WTC11 (cell line): ENCODE measurements at regions not wholly inside any gene's neighbourhood (a gene's known extent, or its start where the extent isn't known, plus 50 kb on each side); places are given as distances from the start of the nearest gene placed in this dataset.

Experiments used
- ATAC-seq: fragments of 200-7000 bp; cut with Tn5 transposase; 2 replicates; pipeline ENCODE4 v1.10.0; 2021; ENCODE audit warnings: mild to moderate bottlenecking, moderate library complexity
- CTCF ChIA-PET: fragments of 300-600 bp; sonication (Branson Sonifier 250); formaldehyde crosslinking; loops from one replicate; lab custom pipeline; 2021; ENCODE audit warnings: antibody characterized with exemption; lab: Charles Lee
- POLR2A ChIA-PET: fragments of 350-600 bp; sonication (Branson Sonifier 250); formaldehyde crosslinking; loops from one replicate; lab custom pipeline; 2021; ENCODE audit warnings: antibody characterized with exemption; lab: Charles Lee
- DNase-seq: peaks from one replicate; pipeline ENCODE4 v3.0.0; 2021; ENCODE audit warnings: low spot score
- H3K27ac Mint-ChIP-seq: 2 replicates; pipeline ENCODE4 v1.8.0; 2021; ENCODE audit warnings: mixed read lengths
- H3K27me3 Mint-ChIP-seq: 2 replicates; pipeline ENCODE4 v1.8.0; 2021; ENCODE audit warnings: low read depth, mild to moderate bottlenecking, moderate library complexity, mixed read lengths
- H3K36me3 Mint-ChIP-seq: 2 replicates; pipeline ENCODE4 v1.8.0; 2021; ENCODE audit warnings: mixed read lengths
- H3K4me1 Mint-ChIP-seq: 2 replicates; pipeline ENCODE4 v1.8.0; 2022; ENCODE audit warnings: mixed read lengths
- H3K4me3 Mint-ChIP-seq: 2 replicates; pipeline ENCODE4 v1.8.0; 2021; ENCODE audit warnings: mild to moderate bottlenecking, moderate library complexity, mixed read lengths
- H3K9me3 Mint-ChIP-seq: 2 replicates; pipeline ENCODE4 v1.8.0; 2021; ENCODE audit warnings: mixed read lengths
- ATF1 ChIP-seq: sonication (generic); formaldehyde crosslinking; IDR thresholded peaks from 2 replicates; pipeline ENCODE4 v1.8.1; 2023; ENCODE audit warnings: mild to moderate bottlenecking, moderate library complexity, missing genetic modification reagents
- ATF6 ChIP-seq: sonication (generic); formaldehyde crosslinking; IDR thresholded peaks from 2 replicates; pipeline ENCODE4 v1.8.1; 2023; ENCODE audit warnings: mild to moderate bottlenecking, missing genetic modification reagents
- CTCF ChIP-seq: fragments of 200-600 bp; IDR thresholded peaks from 2 replicates; pipeline ENCODE4 v1.8.0; 2022; ENCODE audit warnings: antibody characterized with exemption
- E2F5 ChIP-seq: sonication (generic); formaldehyde crosslinking; IDR thresholded peaks from 2 replicates; pipeline ENCODE4 v1.8.1; 2022; ENCODE audit warnings: mild to moderate bottlenecking, moderate library complexity, missing genetic modification reagents
- FOXP1 ChIP-seq: sonication (generic); formaldehyde crosslinking; IDR thresholded peaks from 2 replicates; pipeline ENCODE4 v1.8.0; 2022; ENCODE audit warnings: missing genetic modification reagents, mild to moderate bottlenecking, moderate library complexity, borderline replicate concordance
- KAT7 ChIP-seq: sonication (generic); formaldehyde crosslinking; IDR thresholded peaks from 2 replicates; pipeline ENCODE4 v1.8.1; 2023; ENCODE audit warnings: missing genetic modification reagents, mild to moderate bottlenecking, borderline replicate concordance
- MXD4 ChIP-seq: fragments of 250-450 bp; sonication (Bioruptor Pico); IDR thresholded peaks from 2 replicates; pipeline ENCODE4 v1.8.0; 2021; ENCODE audit warnings: mild to moderate bottlenecking, moderate library complexity, borderline replicate concordance
- NFATC4 ChIP-seq: fragments of 250-450 bp; sonication (Bioruptor Pico); IDR thresholded peaks from 2 replicates; pipeline ENCODE4 v1.9.0; 2021; ENCODE audit warnings: mild to moderate bottlenecking
- PRRX2 ChIP-seq: fragments of 250-450 bp; sonication (Bioruptor Pico); IDR thresholded peaks from 2 replicates; pipeline ENCODE4 v1.8.0; 2021; ENCODE audit warnings: mild to moderate bottlenecking
- RORB ChIP-seq: fragments of 250-450 bp; sonication (Bioruptor Pico); IDR thresholded peaks from 2 replicates; pipeline ENCODE4 v1.9.0; 2021; ENCODE audit warnings: mild to moderate bottlenecking
- SMAD4 ChIP-seq: sonication (generic); formaldehyde crosslinking; IDR thresholded peaks from 2 replicates; pipeline ENCODE4 v1.8.0; 2022; ENCODE audit warnings: mild to moderate bottlenecking, missing genetic modification reagents
- STAT6 ChIP-seq: sonication (generic); formaldehyde crosslinking; conservative IDR thresholded peaks from 2 replicates; pipeline ENCODE4 v1.8.1; 2023; ENCODE audit warnings: mild to moderate bottlenecking, low read depth, missing genetic modification reagents, moderate library complexity
- TCF7 ChIP-seq: sonication (generic); formaldehyde crosslinking; IDR thresholded peaks from 2 replicates; pipeline ENCODE4 v1.8.0; 2022; ENCODE audit warnings: mild to moderate bottlenecking, low read depth, missing genetic modification reagents, moderate library complexity
- USF1 ChIP-seq: sonication (generic); formaldehyde crosslinking; IDR thresholded peaks from 2 replicates; pipeline ENCODE4 v1.8.0; 2022; ENCODE audit warnings: mild to moderate bottlenecking, missing genetic modification reagents
- ZBTB21 ChIP-seq: sonication (generic); formaldehyde crosslinking; IDR thresholded peaks from 2 replicates; pipeline ENCODE4 v1.8.1; 2023; ENCODE audit warnings: mild to moderate bottlenecking, missing genetic modification reagents, borderline replicate concordance
- ZNF138 ChIP-seq: sonication (generic); formaldehyde crosslinking; conservative IDR thresholded peaks from 2 replicates; pipeline ENCODE4 v1.8.1; 2022; ENCODE audit warnings: mild to moderate bottlenecking, moderate library complexity, missing genetic modification reagents
- TF ChIP-seq, protein P1 (sequence below): fragments of 250-450 bp; sonication (Bioruptor Pico); conservative IDR thresholded peaks from 2 replicates; pipeline ENCODE4 v1.9.0; 2021; ENCODE audit warnings: mild to moderate bottlenecking
- TF ChIP-seq, protein P2 (sequence below): sonication (generic); formaldehyde crosslinking; conservative IDR thresholded peaks from 2 replicates; pipeline ENCODE4 v1.8.1; 2022; ENCODE audit warnings: mild to moderate bottlenecking, missing genetic modification reagents
- TF ChIP-seq, protein P3 (sequence below): fragments of 250-450 bp; sonication (Bioruptor Pico); IDR thresholded peaks from 2 replicates; pipeline ENCODE4 v1.8.0; 2021; ENCODE audit warnings: mild to moderate bottlenecking
- TF ChIP-seq, protein P4 (sequence below): sonication (generic); formaldehyde crosslinking; IDR thresholded peaks from 2 replicates; pipeline ENCODE4 v1.8.1; 2022; ENCODE audit warnings: low read depth, mild to moderate bottlenecking, moderate library complexity, missing genetic modification reagents, borderline replicate concordance

- no peak for TF ChIP-seq STAT6 (CRISPR knock-in tag)
- no peak for TF ChIP-seq CTCF
- no peak for TF ChIP-seq ATF1 (CRISPR knock-in tag)
- no peak for TF ChIP-seq FOXP1
- no peak for TF ChIP-seq E2F5
- TF ChIP-seq RORB (CRISPR knock-in tag), result no peak
- TF ChIP-seq, protein P1, sequence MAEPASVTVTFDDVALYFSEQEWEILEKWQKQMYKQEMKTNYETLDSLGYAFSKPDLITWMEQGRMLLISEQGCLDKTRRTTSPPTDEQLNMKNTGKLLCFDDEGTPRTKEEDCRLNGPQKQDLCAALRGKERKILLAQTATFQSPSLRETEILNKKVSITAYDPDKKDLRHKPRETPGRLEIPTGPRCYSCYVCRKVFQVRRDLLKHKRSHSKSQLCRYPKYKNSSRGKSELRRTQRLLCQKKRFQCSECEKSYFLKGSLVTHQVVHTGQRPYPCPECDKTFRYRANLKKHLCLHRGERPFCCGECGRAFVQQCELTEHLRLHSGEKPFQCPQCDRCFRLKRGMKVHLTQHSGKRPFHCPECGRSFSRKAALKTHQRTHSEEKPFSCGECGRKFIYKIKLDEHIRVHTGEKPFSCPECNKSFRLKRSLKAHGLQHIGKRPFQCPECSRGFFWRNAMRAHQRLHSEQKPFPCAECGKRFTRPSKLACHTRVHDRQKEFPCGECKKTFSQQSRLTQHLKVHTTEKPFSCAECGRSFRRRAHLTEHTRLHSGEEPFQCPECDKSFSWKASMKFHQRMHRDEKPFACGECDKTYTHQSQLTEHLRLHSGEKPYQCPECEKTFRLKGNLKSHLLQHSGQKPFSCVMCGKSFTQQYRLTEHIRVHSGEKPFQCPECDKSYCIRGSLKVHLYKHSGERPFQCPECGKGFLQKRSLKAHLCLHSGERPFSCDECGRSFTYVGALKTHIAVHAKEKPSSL (CRISPR knock-in tag), result no peak
- no peak for TF ChIP-seq USF1 (CRISPR knock-in tag)
- no peak for TF ChIP-seq SMAD4 (CRISPR knock-in tag)
- TF ChIP-seq TCF7 (CRISPR knock-in tag), result no peak
- TF ChIP-seq ZNF138, result no peak
- TF ChIP-seq KAT7 (CRISPR knock-in tag), result no peak
Observed at GRCh38 chr3:99321261-99321660, 317.1 kb upstream of the COL8A1 start (continued).

- TF ChIP-seq, protein P2, sequence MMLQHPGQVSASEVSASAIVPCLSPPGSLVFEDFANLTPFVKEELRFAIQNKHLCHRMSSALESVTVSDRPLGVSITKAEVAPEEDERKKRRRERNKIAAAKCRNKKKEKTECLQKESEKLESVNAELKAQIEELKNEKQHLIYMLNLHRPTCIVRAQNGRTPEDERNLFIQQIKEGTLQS (CRISPR knock-in tag), result no peak
- TF ChIP-seq ZBTB21 (CRISPR knock-in tag) (no peak), NFATC4 (CRISPR knock-in tag) (no peak), PRRX2 (CRISPR knock-in tag) (no peak), ATF6 (CRISPR knock-in tag) (no peak), MXD4 (CRISPR knock-in tag) (no peak)
- TF ChIP-seq, protein P3, sequence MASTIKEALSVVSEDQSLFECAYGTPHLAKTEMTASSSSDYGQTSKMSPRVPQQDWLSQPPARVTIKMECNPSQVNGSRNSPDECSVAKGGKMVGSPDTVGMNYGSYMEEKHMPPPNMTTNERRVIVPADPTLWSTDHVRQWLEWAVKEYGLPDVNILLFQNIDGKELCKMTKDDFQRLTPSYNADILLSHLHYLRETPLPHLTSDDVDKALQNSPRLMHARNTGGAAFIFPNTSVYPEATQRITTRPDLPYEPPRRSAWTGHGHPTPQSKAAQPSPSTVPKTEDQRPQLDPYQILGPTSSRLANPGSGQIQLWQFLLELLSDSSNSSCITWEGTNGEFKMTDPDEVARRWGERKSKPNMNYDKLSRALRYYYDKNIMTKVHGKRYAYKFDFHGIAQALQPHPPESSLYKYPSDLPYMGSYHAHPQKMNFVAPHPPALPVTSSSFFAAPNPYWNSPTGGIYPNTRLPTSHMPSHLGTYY (CRISPR knock-in tag), result no peak
- TF ChIP-seq, protein P4, sequence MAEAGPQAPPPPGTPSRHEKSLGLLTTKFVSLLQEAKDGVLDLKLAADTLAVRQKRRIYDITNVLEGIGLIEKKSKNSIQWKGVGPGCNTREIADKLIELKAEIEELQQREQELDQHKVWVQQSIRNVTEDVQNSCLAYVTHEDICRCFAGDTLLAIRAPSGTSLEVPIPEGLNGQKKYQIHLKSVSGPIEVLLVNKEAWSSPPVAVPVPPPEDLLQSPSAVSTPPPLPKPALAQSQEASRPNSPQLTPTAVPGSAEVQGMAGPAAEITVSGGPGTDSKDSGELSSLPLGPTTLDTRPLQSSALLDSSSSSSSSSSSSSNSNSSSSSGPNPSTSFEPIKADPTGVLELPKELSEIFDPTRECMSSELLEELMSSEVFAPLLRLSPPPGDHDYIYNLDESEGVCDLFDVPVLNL (CRISPR knock-in tag), result no peak
- no peak for ATAC-seq
- H3K4me1 Mint-ChIP-seq, result no peaks in the 10 kb centered on the region
Observed at GRCh38 chr3:99319961-99320360, 318.4 kb upstream of the COL8A1 start.

More at GRCh38 chr3:99319961-99320360, 318.4 kb upstream of the COL8A1 start:
- ChIA-PET POLR2A (no interaction called here), CTCF (no interaction called here)
- no peaks in the 10 kb centered on the region for H3K36me3 Mint-ChIP-seq
- H3K4me3 Mint-ChIP-seq, result no peak overlapping the region
- no peak for DNase-seq
- H3K27me3 Mint-ChIP-seq, result no peaks in the 10 kb centered on the region
- no peaks in the 10 kb centered on the region for H3K9me3 Mint-ChIP-seq
- H3K27ac Mint-ChIP-seq, result no peak overlapping the region
